ENCODE measurements at regions not wholly inside any gene's neighbourhood (a gene's known extent, or its start where the extent isn't known, plus 50 kb on each side); places are given as distances from the start of the nearest gene placed in this dataset.

DNA sequence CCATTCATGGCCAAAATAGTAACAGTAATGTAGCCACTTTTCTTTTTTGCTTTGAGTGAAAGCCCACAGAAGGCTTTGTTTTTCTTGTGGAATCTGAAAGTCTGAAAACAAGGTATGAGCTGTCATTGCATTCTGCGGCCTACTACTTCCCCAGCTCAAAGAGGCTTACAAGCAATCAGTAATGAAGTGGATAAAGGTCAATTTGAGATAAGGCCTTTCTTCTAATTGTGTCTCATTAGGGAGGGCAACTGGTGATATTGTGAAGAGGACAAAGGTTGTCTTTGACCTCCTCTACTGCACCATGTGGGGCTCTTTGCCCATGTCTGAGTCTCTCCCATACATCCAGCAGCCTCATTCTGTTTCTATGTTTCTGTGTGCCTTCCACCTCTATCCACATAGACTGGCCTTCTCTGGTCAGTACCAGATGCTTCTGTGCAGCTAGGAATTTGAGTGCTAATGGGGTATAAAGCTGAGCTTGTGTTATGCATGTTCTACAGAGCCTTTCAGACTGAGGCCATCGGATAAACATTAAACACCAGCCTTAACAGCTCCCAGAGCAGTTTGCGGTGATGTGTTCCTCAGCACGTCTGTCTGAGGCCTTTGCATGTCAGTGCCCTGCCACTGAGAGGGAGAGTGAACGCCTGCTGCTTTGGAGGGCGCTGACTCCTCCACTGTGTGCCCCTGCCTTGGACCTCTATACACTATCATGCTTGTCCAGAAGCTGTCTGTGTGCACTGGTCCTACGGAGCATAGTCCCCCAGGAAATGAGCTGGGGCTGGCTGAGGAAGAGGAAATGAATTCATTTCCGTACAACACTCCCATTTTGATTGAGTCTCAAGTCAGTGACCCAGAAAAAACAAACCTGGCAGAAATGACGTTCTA lies 80.2 kb downstream of the SH2D1A start:
- DNase-seq (ENCODE audit: low spot score): peak; percentile 33

DNA sequence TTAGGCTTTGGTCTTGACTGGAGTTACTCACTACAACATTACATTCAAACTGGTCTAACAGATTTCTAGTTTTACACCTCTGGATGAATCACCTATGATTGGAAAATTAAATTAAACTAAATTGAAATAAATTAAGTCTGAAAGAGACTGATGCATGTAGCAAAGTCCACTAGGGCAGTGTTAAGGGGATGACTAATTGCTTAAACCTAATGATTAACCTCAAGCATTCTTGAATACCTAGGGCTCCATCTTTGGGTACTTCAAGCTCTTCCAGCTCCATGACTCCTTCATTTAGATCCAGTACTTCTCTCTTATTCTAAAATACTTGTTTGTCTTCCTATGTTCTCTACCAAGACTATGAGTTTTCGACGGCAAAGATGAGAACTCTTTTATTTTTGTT lies 86.8 kb downstream of the SH2D1A start:
- DNase-seq (ENCODE audit: low spot score): peak; percentile 72

DNA sequence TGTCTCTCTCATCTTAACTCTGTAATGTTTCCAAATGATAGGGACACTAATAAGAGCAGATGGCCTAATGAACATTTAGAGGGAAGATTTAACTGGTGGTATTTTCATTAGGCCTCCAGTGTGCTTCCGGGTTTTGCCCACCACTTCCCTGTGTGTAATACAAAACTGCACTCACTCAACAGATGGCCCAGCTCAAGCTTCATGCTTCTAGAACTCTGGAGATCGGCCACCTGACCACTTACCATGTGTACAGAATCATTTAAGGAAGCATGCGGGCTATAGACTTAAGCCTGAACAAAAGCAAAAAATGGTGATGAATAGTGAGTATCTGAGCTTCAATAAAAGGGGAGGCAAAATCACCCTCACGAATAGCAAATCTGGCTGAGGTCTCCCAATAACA lies 89.3 kb downstream of the SH2D1A start:
- DNase-seq (ENCODE audit: low spot score): no peak

DNA sequence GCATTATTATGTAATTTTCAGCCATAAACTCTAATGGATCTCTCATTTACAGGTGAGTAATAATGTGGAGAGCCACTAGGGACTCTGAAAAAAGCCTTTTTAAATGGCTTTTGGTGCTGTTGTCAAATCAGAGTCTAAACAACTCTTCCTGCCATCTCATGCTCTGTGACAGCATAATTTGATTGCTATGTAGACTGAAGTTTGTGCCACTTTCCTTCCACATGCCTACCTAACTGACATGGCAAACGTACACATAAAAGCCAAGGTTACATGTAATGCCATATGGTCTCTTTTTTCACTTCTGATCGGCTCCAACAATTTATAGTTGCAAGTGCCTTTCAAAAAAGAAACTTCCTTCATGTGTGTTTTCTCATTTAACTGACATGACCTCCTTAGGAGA lies 94.3 kb downstream of the SH2D1A start:
- no peak for DNase-seq (ENCODE audit: low spot score)

DNA sequence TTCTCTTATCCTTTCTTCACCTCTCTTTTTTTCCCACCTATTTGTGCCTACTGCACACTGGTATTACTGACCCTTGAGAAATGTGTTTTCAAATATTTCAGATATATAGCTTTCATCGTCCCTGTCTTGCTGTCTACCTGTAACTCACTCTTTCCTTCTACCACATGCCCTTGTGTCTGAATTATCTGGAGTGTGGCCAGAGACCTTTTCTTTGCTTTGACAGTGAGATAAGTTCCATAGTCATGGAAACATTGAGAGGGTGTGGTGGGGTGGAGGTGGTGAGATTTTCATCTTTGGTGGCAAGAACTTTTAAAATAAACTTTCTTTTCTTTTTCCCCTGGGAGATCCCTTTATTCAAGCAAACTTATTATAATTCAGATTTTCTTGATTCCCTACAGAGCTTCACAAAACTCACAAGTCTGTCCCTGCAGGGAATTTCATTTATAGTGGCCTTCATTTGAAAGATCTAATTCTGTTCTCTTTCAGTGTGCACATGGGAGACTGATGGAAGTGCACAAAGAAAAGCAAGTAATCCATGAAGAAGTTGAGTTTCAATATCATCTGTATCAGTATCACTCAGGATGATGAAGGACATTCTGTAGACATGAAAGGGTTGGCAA lies 95.7 kb downstream of the SH2D1A start:
- no peak for DNase-seq (ENCODE audit: low spot score)

DNA sequence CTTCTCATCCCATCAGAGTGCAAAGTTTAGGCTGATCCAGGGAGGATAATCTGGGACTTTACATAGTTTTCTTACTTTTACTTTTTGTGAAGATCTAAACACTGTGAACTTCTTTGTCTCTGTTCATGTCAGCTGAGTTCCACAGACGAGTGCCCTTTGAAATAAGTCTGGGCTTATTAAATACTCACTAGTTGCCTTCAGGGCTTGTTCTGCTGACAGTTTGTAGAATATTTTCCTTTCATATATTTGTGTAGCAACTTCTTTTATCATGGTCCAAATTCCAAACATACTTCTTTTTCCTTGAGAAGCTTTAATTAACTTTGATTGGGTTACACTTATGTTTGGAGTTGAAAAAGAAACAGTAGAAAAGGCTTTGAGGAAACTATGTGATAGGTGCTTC lies 109.6 kb downstream of the SH2D1A start:
- no peak for DNase-seq (ENCODE audit: low spot score)

DNA sequence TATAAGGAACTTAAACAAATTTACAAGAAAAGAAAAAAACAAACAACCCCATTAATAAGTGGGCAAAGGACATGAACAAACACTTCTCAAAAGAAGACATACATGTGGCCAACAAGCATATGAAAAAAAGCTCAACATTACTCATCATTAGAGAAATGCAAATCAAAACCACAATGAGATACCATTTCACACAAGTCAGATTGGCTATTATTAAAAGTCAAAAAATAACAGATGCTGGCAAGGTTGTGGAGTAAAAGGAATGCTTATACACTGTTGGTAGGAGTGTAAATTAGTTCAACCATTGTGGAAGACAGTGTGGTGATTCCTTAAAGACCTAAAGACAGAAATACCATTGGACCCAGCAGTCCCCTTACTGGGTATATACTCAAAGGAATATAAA lies 113.5 kb downstream of the SH2D1A start:
- peak; percentile 9 for DNase-seq (ENCODE audit: low spot score)

DNA sequence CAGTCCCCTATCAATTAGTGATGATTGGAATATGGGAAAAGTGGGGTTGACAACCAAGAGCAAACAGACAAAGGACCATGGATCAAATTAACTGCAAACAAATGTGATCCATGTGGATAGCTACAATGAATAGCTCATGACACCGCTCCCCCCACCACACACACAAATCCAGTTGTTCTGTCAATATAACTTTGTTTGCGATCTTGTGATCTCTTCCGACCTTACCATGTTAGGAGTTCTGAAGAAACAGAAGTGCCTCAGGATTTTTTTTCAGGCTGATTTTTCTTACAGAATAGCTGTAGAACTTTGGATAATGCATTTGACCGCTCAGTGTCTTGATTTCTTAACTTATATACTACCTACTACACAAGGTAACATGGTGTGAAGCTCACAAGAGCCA lies 116.6 kb downstream of the SH2D1A start:
- no peak for DNase-seq (ENCODE audit: low spot score)

DNA sequence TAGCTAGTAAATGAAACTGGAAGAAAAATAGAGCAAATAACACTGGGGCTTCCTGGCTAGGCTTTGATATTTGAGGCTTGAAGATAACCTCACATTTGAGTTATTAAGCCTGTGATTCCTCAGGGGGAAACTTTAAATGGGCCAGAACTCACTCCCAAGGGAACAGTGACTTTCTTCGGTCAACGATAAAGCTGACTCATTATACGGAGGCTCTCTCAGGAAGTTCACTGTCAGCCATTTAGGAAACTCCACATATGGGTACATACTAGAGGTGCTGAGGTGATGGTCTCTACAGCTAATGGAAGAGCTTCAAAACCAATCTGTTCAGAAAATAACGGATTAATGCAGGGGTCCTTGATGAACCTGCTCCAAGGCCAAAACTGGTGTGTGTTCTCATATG lies 120.8 kb downstream of the SH2D1A start:
- no peak for DNase-seq (ENCODE audit: low spot score)

DNA sequence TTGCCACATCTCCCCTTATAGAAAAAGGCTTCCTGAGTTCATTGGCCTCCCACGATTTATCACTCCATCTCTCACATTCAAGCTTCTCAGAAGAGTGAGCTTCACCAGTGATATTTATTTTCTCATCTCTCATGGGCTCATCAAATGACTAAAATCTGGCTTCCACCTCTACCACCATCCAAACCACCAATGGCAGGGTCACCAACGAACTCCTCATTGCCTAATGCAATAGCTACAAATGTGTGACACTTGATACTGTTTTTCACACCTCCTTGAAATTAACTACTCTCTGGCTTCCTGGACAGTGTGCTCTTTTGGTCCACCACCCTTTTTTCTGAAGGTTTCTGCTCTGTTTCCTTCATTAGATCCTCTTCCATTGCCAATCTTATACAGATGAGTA lies 129.0 kb downstream of the SH2D1A start:
- no peak for DNase-seq (ENCODE audit: low spot score)

DNA sequence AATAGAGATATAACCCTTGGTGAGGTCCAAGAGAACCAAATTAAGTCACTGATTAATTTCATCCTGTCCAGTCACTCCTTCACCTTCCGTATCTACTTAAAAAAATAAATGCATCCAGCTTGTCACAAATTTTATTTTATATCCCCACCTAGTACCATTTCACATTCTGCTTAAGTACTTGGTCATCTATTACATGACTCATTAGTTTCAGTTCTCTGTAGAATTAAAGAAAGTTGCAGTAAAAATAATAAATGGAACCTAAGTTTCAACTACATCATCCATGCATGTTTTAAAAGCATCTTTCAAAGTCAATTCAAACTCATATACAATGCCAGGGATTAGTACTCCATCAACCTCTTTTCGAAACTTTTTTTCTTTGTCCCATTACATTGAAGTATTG lies 130.2 kb downstream of the SH2D1A start:
- DNase-seq (ENCODE audit: low spot score): no peak

DNA sequence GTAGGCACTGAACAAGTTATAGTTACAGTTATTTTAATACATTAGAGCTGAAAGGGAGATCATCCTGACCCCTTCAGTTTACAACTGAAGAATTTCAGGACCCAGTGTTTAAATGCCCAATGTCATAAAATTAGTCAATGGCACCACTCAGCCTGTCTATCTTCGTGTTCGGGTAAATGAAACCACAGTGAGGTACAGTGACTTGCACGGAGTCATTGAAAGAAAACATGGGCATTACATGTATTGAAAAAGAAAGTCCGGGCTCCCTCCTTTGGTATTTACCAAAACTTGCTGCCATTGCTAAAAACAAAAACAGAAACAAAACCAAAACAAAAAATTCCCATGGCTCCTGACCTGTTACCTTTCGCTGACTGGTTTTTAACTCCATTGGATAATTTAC lies 131.7 kb downstream of the SH2D1A start:
- DNase-seq (ENCODE audit: low spot score): no peak

DNA sequence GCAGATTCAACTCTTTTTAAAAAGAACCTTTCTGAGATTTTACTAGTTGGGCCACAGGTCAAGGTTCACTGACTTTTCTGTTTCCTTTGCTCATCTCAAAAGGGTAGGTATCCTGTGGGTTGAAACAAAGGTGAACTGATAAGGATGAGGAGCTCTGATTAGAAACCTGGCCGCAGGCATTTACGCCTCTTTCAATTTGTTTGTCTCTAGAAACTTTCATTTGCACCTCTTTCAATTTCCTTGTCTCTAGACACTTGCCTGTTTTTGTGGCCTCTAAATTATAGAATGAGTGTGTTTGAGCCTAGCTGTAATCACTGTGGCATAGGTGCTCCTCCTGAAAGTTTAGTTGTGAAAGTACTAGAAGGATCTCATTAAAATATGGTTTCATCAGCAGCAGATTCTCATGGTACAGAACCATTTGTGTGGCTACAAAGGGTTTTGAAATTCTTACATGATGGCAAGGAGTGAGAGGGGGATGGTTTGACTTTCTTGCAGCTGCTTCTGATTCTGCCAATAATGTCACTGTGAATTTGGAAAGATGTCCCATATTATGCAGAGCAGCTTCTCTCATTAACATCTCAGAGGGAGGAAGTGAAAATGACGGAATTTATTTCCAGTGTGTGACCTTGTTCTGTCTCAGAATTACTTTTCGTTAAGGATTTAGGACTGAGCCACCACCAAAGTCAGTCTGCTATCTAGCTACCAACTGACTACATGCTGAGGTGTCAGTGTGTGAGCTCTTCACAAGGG lies 142.2 kb downstream of the SH2D1A start:
- DNase-seq (ENCODE audit: low spot score): no peak

DNA sequence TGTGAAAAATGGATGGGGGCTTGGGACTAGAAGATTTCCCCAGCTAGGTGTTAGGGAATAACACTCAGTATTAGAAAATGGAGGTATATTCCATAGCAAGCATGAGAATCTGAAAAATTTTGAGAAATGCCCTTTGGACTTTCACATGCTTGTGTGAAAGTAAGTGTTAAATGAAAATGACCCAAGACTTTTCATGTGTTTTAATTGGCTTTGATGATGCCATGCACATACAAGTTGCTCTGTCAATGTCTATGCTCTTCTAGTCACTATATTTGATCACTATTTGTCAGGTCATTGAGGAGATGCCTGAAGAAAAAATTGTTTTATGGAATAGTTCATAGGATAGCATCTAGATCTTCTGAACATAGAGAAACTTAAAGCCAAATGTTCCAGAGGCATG lies 147.6 kb downstream of the SH2D1A start:
- DNase-seq (ENCODE audit: low spot score): no peak

DNA sequence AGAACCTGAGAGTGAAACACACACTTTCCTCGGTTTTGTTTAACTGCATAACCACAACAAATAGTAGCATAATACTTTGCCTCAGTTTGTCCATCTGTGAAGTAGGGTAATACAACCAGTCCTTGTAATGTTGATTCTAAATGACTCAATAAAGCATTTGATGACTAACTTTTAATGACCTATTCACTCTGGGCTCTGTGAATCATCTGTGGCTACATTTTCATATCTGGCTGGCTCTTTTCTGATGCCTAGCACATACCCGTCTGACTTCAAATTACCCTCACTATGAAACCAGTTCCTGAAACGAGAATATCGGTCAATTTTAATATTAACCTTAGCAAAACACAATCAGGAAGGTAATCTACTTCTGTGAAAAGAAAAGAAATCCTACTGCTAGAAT lies 151.0 kb downstream of the SH2D1A start:
- DNase-seq (ENCODE audit: low spot score): peak; percentile 61

DNA sequence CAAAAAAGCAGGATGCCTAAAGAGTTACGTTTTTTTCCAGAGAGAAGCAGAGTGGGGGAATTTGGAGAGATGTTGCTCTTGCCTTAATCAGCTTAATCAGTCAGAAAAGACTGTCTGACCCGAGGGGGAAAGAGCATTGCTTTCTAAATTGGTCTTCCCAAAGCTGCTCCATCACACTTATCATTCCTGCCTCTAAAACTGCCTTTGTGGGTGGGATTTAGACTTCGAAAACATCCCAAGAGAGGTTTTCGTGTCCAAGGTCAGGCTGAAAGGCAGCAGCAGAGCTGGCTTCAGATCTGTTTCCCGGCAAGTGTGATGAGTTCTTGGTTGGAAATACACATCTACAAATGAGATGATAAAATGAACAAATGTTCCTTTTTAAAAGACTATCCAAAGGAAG lies 155.2 kb downstream of the SH2D1A start:
- DNase-seq (ENCODE audit: low spot score): no peak

DNA sequence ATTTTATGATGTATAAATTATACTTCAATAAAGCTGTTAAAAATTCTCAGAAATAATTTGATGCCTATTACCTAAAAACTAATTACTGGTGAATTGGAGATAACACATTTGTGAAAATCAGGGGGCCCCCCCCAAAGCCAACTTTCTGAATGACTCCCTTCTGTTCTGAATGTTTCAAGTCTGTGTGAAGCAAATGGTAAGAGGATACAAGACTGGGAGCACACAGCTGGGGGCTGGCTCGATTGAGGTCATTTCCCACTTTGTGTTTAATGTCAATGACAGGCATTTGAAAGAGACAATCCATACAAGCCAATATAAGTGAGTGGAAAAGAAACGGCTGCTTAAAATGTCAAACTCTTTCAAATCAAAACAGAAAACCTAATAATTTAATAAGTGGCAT lies 155.8 kb downstream of the SH2D1A start:
- no peak for DNase-seq (ENCODE audit: low spot score)

DNA sequence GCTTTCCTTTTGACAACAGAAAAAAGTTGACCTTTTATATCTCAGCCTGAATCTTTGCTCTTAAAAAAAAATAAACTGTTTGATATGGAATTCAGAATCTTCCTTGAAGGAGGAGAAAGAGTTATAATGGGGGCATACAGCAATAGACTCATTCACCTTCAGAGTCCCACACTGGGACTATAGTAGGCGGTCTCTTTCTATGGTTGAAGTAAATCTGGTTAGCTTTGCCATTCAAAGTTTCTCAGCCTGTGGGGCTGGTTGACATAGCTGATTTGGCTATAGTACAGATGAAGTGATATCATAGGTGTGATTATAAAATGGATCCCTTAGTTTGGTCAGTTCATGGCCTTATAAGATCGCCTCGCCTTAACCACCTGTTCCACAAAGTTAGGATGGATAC lies 156.2 kb downstream of the SH2D1A start:
- no peak for DNase-seq (ENCODE audit: low spot score)

DNA sequence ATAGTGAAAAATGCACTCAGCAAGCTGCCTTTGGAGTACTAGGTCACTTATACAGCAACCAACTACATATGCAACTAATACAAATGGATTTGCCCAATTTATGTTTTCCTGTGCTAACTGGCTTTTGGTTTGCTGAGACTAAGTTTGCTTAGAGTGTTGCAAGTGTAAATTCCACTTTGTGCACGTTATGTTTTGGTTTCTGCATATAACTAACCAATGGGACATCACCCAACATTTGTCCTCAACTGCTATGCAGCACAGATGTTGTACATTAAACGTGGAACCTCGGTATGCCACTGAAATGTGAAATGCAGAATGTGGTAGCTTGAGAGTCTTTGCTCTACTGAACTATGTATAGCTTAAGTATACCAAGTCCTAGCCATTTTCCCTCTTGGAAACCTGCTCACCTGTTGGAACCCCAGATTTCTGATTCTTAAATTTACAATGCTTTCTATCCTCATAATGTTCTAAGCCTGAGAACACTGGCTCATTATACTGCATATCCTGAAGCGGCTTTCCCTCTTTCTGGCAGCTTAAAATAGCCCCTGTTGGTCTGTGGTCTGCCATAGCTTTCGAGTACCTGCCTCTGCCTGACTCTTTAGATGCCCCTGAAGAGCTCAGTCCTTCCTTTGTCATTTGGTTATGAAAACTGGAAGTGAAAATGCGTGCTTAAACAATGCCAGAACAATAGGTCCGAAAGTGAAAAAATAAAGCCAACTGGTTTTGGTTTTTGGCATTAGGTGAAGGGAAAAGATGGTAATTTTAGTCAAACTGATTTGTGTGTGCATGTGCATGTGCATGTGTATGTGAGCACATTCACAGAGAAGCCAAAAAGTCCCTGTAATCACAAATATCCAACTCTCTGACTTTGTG lies 158.0 kb downstream of the SH2D1A start:
- DNase-seq (ENCODE audit: low spot score): no peak

DNA sequence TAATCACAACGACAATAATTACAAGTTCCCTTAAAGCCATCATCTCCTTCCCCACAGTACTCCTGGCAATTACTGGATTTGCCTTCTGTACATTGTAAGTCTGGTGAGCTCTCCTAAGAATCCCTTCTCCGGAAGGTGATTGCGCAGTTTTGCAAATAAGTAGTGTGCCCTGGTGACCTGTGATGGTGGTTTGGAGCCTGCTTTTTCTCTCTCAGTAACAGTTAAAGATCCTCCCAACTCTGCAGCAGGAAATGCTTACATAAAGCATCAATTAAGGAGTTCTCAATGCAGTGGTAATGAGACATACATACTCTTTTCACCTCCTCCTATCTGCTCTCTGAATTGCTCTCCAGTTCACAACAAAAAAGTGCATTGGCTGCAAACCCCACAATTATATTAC lies 159.7 kb downstream of the SH2D1A start:
- DNase-seq (ENCODE audit: low spot score): no peak

DNA sequence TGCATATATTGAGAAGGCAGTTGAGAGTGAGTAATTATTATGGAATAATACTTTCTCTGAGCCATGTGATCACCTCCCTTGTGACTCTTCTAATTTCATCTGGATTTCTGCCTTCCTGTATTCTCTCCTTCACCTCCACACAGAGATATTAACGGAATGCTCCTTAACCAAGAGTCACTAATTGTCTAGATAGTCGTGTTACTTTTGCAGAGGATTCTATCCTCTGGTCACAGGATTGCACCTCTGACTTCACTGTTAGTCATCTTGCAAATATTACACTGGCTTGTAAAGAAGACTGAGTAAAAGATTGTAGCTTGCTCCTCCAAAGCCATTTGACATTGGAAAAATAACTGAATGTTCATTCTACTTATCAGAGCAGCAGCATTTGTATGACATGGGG lies 160.9 kb downstream of the SH2D1A start:
- DNase-seq (ENCODE audit: low spot score): peak; percentile 76

DNA sequence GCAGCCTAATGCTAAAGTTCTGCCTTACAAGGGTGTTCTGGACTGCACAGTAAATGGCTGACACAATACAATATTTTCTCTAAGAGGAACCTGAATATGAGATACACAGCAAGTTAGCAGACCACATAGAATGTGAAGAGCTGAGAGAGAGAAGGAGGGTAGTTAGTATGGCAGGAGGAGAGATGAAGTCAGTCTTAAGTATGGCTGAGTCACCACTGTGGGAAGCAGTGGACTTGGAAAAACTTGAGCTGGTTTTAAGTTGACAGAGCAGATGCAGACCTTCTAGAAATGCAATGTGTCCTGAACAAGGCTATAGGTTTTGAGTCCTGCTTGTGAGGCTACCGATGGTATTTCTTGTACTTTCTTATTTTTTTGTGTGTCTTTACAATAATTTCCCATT lies 172.5 kb downstream of the SH2D1A start:
- peak; percentile 68 for DNase-seq (ENCODE audit: low spot score)
